HFF-Myc (cell line): ENCODE measurements at regions not wholly inside any gene's neighbourhood (a gene's known extent, or its start where the extent isn't known, plus 50 kb on each side); places are given as distances from the start of the nearest gene placed in this dataset.

Experiments
- DNase-seq: peaks from one replicate; pipeline ENCODE4 v3.0.0-alpha.2; 2011; ENCODE audit warnings: low read depth; ENCODE audit errors: extremely low read depth
- H3K4me3 ChIP-seq: replicated peaks from 2 replicates; pipeline ENCODE4 v1.5.1; 2011; ENCODE audit warnings: low read depth, mild to moderate bottlenecking, control low read depth, low read length
- TF ChIP-seq, protein P1 (sequence below): IDR thresholded peaks from 2 replicates; pipeline ENCODE4 v1.5.1; 2012; ENCODE audit warnings: mild to moderate bottlenecking, low read depth, low read length, control low read depth; ENCODE audit errors: missing control alignments

DNA sequence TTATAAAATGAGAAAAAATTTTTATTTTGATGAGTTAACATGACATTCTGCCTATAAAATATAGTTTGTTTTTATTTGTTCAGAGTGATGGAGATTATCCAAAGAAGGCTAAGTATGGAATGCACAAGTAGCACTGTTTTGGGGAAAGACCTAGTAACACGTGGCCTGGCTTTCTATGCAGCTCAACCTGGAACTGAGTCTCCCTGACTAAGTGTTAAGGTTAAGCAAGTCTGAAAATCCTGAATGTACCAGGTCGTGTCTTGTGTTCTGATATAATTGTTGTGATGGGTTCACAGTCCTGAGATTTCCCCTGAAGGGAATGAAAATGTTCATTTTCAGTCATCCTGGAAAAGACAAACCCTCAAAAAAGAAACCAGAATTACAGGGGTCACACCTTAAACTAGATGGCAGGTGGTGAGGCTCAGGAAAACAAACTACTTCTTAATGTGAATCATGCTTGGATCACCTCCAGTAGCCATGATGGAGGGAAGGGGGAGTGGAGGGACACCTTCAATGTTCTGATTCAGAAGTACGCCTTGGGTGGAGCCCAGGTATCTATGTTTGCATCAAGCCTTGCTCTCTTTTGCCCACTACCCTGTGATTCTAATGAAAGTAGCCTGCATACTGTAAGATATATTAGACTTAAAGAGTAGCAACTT, 236.8 kb downstream of the ALX1 start:
- TF ChIP-seq, protein P1, sequence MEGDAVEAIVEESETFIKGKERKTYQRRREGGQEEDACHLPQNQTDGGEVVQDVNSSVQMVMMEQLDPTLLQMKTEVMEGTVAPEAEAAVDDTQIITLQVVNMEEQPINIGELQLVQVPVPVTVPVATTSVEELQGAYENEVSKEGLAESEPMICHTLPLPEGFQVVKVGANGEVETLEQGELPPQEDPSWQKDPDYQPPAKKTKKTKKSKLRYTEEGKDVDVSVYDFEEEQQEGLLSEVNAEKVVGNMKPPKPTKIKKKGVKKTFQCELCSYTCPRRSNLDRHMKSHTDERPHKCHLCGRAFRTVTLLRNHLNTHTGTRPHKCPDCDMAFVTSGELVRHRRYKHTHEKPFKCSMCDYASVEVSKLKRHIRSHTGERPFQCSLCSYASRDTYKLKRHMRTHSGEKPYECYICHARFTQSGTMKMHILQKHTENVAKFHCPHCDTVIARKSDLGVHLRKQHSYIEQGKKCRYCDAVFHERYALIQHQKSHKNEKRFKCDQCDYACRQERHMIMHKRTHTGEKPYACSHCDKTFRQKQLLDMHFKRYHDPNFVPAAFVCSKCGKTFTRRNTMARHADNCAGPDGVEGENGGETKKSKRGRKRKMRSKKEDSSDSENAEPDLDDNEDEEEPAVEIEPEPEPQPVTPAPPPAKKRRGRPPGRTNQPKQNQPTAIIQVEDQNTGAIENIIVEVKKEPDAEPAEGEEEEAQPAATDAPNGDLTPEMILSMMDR, result no peak
- no peak for DNase-seq
- no peak overlapping the region for H3K4me3 ChIP-seq

DNA sequence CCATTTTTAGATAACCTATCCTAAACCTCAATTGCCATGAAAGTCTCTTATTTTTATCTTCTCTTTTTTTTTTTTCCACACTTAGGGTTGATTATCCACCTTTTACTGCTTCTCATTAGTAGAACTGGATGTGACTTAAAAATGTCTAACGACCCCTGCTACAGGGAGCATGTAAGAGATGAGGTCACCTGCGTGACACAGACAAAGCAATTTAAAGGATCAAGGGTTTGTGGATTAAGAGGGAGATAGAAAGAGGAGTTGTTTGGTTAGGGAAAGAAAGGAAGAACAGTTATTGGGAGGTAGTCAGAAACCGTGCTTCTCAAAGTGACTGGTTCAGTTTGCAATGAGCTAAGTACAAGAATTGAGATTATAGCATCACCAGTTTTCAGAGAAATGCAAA, 239.1 kb downstream of the ALX1 start:
- no peak for DNase-seq
- TF ChIP-seq, protein P1, result no peak
- H3K4me3 ChIP-seq, result no peak overlapping the region

DNA sequence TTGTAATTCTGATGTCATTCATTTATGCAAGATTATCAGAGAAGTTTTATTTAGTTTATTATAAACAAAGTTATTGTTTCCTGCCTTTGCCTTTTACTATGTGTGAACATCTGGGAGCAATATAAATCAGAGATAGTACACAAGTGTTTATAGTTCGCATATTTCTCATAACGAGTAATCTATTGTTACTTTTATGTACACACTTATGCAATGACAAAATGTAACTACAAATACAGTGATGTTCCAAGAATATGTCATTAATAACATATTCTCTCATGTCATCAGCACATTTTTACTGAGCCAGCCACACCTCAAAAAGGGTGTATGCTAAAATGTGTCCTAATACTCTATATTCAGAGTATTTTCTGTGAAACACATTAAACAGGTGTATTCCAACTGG, 243.2 kb downstream of the ALX1 start:
- no peak overlapping the region for H3K4me3 ChIP-seq
- no peak for DNase-seq
- TF ChIP-seq, protein P1, result no peak

DNA sequence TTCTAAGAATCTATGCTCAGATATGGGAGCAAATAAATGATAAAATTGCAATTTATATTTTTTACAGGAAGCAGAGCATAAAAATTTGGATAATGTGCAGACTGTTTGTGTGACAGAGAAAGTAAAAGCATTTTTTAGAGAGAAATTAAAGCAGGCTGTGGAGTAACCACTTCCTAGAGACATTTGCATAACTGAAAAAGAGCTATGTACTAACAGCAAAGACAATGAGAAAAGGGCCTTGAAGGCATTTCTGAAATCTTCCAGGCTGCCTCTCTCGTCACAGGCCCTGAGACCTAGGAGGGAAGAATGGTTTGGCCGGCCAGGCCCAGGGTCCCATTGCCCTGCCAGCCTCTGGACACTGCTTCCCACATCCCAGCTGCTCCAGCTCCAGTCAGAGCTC, 247.2 kb downstream of the ALX1 start:
- no peak overlapping the region for H3K4me3 ChIP-seq
- TF ChIP-seq, protein P1, result no peak
- no peak for DNase-seq

DNA sequence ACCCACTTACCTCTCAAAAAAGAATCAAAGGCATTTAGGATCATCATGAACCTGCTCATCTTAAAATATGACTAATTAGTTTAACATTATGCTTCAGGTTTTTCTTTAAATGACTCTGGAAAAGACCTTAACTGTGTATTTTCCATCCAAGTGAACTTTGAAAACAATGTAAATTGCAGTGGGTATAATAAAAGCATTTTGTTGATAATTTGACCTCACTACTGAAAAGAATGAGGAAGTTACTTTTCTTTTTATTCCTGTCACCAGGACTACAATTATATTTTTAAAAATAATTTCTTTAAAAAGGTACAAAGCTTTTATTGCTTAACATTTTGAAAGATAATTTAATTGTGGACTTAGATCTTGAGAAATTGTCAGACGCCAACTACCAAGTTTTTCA, 249.9 kb downstream of the ALX1 start:
- H3K4me3 ChIP-seq, result no peak overlapping the region
- TF ChIP-seq, protein P1, result no peak
- DNase-seq, result no peak

DNA sequence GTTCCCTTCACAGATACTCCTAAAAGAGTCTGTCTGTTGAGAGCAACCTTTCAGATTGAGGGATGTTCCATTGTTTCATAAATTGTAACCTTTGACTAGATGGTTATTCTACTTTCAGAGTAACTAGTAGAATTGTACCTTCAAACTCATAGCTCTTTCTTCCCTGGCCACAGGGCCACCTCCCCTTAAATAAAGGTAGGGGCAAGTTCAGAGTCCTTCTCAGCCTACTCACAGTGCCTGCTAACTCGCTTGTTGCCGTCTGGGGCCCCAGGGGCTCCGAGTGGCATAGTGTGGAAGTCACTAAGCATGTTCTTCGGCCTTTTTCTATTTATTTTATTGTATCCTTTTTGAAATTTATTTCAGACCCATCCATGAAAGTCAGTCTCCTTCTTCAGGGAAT, 250.4 kb downstream of the ALX1 start:
- DNase-seq, result no peak
- H3K4me3 ChIP-seq, result no peak overlapping the region
- TF ChIP-seq, protein P1, result no peak

DNA sequence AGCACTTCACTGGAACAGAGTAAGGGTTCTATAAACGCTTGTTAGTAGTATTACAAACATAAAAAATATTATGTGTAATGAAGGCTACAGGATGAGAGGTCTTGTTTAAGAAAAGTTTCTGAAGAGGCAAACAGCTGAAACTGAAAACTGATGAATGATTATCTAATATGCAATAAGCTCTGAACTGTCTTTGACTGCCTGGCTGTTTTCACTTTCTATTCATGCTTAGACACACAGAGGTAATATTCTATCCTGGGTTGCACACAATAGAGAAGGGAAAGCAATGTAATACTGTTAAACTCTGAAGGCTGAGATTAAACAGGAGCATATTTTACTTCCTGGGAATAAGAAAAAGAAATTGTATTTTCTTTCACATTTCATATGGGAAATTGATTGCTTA, 251.3 kb downstream of the ALX1 start:
- DNase-seq, result no peak
- H3K4me3 ChIP-seq, result no peak overlapping the region

More for the DNA sequence above, 251.3 kb downstream of the ALX1 start:
- TF ChIP-seq, protein P1, result no peak
